ENCODE measurements at regions not wholly inside any gene's neighbourhood (a gene's known extent, or its start where the extent isn't known, plus 50 kb on each side); places are given as distances from the start of the nearest gene placed in this dataset.

DNA sequence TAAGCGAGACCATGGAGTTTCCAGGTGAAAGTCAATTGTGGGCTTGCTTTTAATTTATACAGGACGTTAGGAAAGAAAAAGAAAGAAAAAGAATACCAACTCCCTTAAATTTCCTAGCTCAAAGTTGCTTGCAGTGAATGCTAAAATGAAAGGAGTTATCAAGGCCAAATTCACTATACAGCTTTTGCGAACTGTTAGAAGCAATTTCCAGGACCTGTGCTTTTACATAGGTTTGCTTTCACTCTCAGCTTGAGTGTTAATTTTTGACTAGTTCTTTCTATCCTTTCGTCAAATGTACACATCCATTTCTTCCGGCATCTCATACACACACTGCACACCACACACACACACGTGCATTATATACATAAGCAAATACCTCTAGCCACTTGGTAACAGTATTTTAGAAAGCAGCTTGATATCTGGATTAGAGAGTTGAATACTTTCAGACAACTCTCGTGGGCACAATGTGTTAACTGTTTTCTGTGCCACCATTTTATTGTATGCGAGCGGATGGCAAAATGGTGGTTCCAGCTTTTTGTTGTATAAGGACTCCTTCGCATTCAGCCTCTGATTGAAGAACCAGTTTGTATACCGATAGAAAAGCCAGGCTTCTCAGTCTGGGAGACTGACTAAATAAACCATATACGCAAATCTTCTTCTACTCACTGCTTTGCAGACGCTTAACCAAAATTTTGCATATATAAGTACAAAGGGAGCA is 381.8 kb downstream of the MTX2 start:
- TF ChIP-seq, protein P1, sequence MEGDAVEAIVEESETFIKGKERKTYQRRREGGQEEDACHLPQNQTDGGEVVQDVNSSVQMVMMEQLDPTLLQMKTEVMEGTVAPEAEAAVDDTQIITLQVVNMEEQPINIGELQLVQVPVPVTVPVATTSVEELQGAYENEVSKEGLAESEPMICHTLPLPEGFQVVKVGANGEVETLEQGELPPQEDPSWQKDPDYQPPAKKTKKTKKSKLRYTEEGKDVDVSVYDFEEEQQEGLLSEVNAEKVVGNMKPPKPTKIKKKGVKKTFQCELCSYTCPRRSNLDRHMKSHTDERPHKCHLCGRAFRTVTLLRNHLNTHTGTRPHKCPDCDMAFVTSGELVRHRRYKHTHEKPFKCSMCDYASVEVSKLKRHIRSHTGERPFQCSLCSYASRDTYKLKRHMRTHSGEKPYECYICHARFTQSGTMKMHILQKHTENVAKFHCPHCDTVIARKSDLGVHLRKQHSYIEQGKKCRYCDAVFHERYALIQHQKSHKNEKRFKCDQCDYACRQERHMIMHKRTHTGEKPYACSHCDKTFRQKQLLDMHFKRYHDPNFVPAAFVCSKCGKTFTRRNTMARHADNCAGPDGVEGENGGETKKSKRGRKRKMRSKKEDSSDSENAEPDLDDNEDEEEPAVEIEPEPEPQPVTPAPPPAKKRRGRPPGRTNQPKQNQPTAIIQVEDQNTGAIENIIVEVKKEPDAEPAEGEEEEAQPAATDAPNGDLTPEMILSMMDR (conservative IDR thresholded peaks at IDR 0.05; ENCODE audit: low read depth, low read length): no peak
- H3K4me3 ChIP-seq (ENCODE audit: low read depth, low read length): no peak overlapping the region
- no peak for DNase-seq (ENCODE audit: low read depth)

DNA sequence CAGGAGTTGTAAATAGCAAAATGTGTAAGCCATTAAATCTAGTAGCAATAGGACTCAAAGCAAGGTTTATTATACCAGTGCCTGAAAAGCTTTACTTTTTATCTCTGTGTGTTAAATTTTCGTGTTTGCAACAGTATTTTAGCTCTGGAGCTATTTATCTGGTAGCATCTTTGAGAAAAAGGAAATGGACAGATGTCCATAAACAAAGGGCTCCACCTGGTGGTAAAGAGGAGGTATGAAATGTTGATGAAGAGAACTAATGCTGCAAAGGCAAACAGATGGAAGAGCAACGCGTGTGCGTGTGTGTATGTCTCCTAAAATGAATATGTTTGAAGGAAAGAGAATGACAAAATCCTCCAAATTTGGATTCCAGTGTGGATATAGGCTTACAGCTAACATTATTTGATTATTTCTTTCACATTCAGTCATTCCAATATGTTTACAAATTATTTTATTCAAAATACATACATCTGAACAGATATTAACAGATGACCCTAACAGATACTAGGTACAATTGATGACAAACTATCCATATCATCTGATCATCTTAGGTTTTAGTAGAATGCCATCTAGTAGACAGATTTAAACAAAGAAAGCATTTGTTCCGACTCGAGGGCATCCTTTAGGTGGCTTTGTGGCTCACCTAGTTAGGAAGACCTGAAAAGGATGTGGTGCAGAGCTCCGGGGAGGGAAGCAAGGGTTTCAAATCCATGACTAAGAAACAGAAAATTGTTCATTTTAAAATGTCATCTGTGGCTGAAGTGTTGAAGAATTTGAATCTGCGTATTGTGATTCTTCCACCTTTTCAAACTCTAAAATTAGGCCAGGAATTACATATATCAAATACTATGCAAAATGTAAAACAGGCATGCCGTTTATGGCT is 383.3 kb downstream of the MTX2 start:
- no peak for DNase-seq (ENCODE audit: low read depth)
- no peak overlapping the region for H3K4me3 ChIP-seq (ENCODE audit: low read depth, low read length)
- TF ChIP-seq, protein P1 (conservative IDR thresholded peaks at IDR 0.05; ENCODE audit: low read depth, low read length): peak; percentile 82

DNA sequence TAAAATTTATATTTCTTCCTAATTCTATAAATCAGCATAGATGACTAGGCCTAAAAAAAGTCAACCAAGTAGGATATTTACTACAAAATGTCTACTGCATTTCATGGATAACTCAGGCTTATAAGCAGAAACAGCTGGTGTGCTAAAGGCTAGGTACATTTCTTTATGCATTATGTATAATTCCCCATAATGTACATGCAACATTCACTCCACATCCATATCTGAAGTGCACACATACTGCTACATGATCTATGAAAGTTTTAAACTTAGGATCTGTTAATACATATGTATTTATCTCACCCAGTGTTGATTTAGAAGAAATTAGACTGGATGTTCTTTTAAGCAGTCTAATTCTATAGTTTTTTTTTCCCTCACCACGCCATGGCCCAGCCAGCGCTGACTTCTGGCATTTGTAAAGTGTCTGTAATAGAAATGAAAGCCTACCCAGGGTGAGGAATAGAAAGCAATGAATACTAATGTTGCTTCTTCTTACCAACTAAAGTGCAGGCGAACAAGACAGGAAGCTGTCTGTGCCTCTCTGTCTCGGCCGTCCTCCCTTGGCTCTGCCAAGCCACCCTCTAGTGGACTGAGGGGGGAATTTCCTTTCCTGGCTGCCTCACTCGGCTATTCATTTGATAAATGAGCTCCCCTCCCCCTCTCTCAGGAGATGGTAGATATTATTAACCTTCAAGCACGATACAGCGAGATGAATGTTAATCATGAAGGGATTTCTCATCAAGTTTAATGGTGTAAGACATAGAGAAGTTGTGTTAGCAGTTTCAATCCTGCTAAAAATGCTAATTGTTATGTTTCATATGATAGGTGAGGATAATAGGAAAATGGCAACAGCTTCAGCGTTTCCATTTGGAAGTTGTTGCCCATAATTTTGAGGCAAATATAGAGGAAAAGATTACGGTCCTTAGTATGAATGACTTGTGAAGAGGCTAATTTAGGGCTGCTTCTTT is 384.5 kb downstream of the MTX2 start:
- TF ChIP-seq, protein P1 (conservative IDR thresholded peaks at IDR 0.05; ENCODE audit: low read depth, low read length): peak; percentile 87
- no peak overlapping the region for H3K4me3 ChIP-seq (ENCODE audit: low read depth, low read length)
- no peak for DNase-seq (ENCODE audit: low read depth)

DNA sequence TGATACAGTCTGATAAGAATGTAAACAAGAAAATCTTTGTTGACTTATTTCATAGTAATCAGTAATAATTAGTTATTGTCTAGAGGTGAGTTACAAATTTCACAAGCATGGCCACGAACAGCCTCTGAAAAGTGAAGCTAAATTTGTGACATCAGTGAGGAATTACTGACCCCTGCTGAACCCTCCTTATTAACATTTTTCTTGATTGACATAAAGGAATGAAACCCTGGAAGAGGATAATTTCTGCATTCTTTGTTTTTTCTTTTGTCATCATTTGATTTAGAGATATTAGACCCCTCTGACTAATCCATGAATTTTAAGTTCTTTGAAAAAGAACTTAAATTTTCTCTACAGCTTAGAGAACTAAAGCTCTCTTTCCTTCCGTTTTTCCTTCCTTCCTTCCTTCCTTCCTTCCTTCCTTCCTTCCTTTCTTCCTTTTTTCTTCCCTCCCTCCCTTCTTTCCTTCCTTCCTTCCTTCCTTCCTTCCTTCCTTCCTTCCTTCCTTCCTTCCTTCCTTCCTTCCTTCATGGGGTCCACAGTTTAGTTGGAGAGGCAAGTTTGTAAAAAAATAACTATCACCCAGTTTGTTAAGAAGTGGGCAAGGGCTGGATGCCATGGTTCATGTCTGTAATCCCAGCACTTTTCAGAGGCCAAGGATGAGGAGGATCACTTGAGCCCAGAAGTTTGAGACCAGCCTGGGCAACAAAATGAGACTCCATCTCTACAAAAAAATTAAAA is 387.0 kb downstream of the MTX2 start:
- no peak overlapping the region for H3K4me3 ChIP-seq (ENCODE audit: low read depth, low read length)
- TF ChIP-seq, protein P1 (conservative IDR thresholded peaks at IDR 0.05; ENCODE audit: low read depth, low read length): no peak
- no peak for DNase-seq (ENCODE audit: low read depth)

DNA sequence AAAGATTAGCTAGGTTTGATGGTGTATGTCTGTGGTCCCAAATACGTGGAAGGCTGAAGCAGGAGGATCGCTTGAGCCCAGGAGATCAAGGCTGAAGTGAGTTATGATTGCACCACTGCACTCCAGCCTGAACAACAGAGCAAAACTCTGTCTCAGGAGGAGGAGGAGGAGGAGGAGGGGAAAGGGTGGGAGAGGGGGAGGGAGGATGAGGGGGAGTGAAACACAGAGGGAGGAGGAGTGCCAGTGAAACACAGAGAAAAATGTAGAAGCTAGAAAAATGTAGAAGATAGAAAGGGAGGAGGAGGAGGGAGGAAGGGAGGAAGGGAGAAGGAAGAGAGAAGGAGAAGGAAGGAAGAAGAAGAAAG is 387.5 kb downstream of the MTX2 start:
- no peak overlapping the region for H3K4me3 ChIP-seq (ENCODE audit: low read depth, low read length)
- no peak for DNase-seq (ENCODE audit: low read depth)
- TF ChIP-seq, protein P1 (conservative IDR thresholded peaks at IDR 0.05; ENCODE audit: low read depth, low read length): no peak

DNA sequence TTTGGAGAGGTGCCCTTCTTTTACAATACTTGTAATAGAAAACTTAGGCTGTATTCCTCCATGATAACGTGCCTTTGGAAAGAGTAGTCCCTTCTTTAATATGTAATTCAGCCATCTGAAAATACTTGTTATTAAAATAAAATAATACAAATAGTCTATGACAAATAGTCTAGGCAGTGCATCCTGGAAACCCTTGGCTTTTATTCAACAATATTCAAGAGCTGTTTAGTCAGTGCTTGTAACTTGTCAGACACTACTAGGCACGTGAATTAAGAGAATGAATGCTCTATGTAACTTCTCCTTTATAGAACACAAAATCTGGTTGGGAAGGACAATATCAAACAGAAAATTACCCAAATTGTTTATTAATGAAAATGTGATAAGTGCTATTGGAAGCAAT is 388.2 kb downstream of the MTX2 start:
- DNase-seq (ENCODE audit: low read depth): no peak
- TF ChIP-seq, protein P1 (conservative IDR thresholded peaks at IDR 0.05; ENCODE audit: low read depth, low read length): no peak
- no peak overlapping the region for H3K4me3 ChIP-seq (ENCODE audit: low read depth, low read length)

All from epithelial cell of proximal tubule (primary cell).